ENCODE measurements at regions not wholly inside any gene's neighbourhood (a gene's known extent, or its start where the extent isn't known, plus 50 kb on each side); places are given as distances from the start of the nearest gene placed in this dataset.

- TF ChIP-seq, protein P1, sequence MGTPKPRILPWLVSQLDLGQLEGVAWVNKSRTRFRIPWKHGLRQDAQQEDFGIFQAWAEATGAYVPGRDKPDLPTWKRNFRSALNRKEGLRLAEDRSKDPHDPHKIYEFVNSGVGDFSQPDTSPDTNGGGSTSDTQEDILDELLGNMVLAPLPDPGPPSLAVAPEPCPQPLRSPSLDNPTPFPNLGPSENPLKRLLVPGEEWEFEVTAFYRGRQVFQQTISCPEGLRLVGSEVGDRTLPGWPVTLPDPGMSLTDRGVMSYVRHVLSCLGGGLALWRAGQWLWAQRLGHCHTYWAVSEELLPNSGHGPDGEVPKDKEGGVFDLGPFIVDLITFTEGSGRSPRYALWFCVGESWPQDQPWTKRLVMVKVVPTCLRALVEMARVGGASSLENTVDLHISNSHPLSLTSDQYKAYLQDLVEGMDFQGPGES (IDR thresholded peaks at IDR 0.05; ENCODE audit: low read depth, low read length) = no peak
- TF ChIP-seq FOSL2 (IDR thresholded peaks at IDR 0.05; ENCODE audit: borderline replicate concordance, low read depth) (no peak), JUND (IDR thresholded peaks at IDR 0.05) (no peak), RAD21 (IDR thresholded peaks at IDR 0.05; ENCODE audit: low read length) (no peak), NRF1 (IDR thresholded peaks at IDR 0.05; ENCODE audit: low read depth, low read length) (no peak), GATA2 (CRISPR knock-in tag; IDR thresholded peaks at IDR 0.05) (no peak)
Observed at GRCh38 chr16:59880611-59881010, 1146.5 kb upstream of the GOT2 start (continued).

DNA sequence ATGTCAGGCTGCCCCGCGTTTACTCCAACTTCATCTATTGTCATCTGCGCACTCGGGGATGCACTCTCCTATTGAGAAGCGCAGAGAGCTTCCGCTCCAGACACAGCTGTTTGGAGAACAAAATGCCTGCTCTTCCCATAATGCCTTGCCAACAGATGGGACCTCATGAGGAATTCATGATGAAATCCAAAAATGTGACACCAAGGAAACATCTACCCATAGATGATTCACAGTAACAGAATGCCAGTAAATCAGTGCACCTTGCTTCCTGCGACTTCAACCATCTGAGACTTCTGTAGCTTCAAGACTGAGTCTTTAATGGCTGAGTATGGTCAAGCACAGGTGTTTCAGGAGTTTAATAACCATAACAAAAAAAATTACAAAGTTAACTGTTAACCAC lies 1144.9 kb upstream of the GOT2 start:
- Histone ChIP-seq H3K4me3 (ENCODE audit: low read depth in 2 of 2, low read length in 1 of 2) (no peak overlapping the region), H4K20me1 (ENCODE audit: insufficient read depth) (no peaks in the 10 kb centered on the region), H3K79me2 (ENCODE audit: insufficient read depth) (no peaks in the 10 kb centered on the region), H3K9ac (no peak overlapping the region), H3K9me2 (no peaks in the 10 kb centered on the region; the same call in 1 of the 2 replicates), H3K27ac (ENCODE audit: low read depth in 2 of 2, low read length in 1 of 2) (no peak overlapping the region), H3K36me3 (replicated peaks in 1 of 2; ENCODE audit: control insufficient read depth in 1 of 2, insufficient read depth in 2 of 2, low read length in 1 of 2) (no peaks in the 10 kb centered on the region), H3K4me1 (ENCODE audit: control insufficient read depth in 1 of 2, insufficient read depth in 2 of 2, low read depth in 1 of 2, low read length in 1 of 2) (no peaks in the 10 kb centered on the region), H3K9me3 (no peaks in the 10 kb centered on the region), H3F3A (replicated peaks; ENCODE audit: insufficient read depth) (no peaks in the 10 kb centered on the region), H3K4me2 (no peak overlapping the region), H3K27me3 (ENCODE audit: insufficient read depth) (no peaks in the 10 kb centered on the region), H2AFZ (ENCODE audit: low read depth) (no peak overlapping the region)
- CTCF ChIA-PET = interaction anchor here (1.1 kb wide), 1 partner anchor 21 kb away, joined by 4 read pairs; no protein-coding TSS in a partner anchor
- POLR2A ChIA-PET = no interaction called here
- 77% methylated on average over 7 of the region's 7 CpGs for WGBS (ENCODE audit: low lambda C conversion rate)
- TF ChIP-seq FOXM1 (IDR thresholded peaks at IDR 0.05; ENCODE audit: low read depth) = no peak
- TF ChIP-seq, protein P2, sequence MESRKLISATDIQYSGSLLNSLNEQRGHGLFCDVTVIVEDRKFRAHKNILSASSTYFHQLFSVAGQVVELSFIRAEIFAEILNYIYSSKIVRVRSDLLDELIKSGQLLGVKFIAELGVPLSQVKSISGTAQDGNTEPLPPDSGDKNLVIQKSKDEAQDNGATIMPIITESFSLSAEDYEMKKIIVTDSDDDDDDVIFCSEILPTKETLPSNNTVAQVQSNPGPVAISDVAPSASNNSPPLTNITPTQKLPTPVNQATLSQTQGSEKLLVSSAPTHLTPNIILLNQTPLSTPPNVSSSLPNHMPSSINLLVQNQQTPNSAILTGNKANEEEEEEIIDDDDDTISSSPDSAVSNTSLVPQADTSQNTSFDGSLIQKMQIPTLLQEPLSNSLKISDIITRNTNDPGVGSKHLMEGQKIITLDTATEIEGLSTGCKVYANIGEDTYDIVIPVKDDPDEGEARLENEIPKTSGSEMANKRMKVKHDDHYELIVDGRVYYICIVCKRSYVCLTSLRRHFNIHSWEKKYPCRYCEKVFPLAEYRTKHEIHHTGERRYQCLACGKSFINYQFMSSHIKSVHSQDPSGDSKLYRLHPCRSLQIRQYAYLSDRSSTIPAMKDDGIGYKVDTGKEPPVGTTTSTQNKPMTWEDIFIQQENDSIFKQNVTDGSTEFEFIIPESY (IDR thresholded peaks at IDR 0.05; ENCODE audit: borderline replicate concordance, low read depth) = no peak
- TF ChIP-seq, protein P3, sequence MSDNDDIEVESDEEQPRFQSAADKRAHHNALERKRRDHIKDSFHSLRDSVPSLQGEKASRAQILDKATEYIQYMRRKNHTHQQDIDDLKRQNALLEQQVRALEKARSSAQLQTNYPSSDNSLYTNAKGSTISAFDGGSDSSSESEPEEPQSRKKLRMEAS (IDR thresholded peaks at IDR 0.05; ENCODE audit: low read depth) = no peak
- TF ChIP-seq RXRA (IDR thresholded peaks at IDR 0.05; ENCODE audit: borderline replicate concordance, low read depth) = no peak
- TF ChIP-seq TCF12 (IDR thresholded peaks at IDR 0.05) = no peak
- no peak for TF ChIP-seq USF2 (IDR thresholded peaks at IDR 0.05; ENCODE audit: borderline replicate concordance, low read depth, low read length)
- DNase-seq = no peak

DNA sequence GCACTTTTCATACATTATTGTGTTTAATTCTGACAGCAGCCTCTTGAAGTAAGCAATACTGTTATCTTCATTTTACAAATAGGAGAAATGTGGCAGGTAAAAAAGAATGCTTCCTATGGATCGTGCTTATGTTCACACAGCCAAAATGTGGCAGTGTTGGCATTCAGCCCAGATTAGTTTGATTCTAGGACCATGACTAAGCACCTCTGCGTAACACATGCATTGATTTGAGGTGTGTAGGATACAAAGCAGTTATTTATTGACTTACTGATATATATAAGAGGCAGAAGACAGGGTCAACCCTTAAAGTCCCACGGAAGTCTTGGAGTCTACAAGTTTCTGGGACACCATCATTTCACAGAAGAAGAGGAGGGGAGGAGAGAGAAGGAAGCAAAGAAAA lies 1144.4 kb upstream of the GOT2 start:
- CTCF ChIA-PET = interaction anchor here (1.1 kb wide), 1 partner anchor 22 kb away, joined by 4 read pairs; no protein-coding TSS in a partner anchor
- H3K9ac ChIP-seq = no peak overlapping the region
- DNase-seq = no peak
- no peak overlapping the region for H3K4me3 ChIP-seq (ENCODE audit: low read depth in 2 of 2, low read length in 1 of 2)
- no peaks in the 10 kb centered on the region for H3K9me3 ChIP-seq
- H3K27me3 ChIP-seq (ENCODE audit: insufficient read depth) = no peaks in the 10 kb centered on the region
- no peak overlapping the region for H3K27ac ChIP-seq (ENCODE audit: low read depth in 2 of 2, low read length in 1 of 2)
- H3K4me2 ChIP-seq = no peak overlapping the region
- H4K20me1 ChIP-seq (ENCODE audit: insufficient read depth) = no peaks in the 10 kb centered on the region
- H2AFZ ChIP-seq (ENCODE audit: low read depth) = no peak overlapping the region
- H3K36me3 ChIP-seq (replicated peaks in 1 of 2; ENCODE audit: control insufficient read depth in 1 of 2, insufficient read depth in 2 of 2, low read length in 1 of 2) = no peaks in the 10 kb centered on the region
- H3K4me1 ChIP-seq (ENCODE audit: control insufficient read depth in 1 of 2, insufficient read depth in 2 of 2, low read depth in 1 of 2, low read length in 1 of 2) = no peaks in the 10 kb centered on the region
- POLR2A ChIA-PET = no interaction called here
- no peaks in the 10 kb centered on the region for H3F3A ChIP-seq (replicated peaks; ENCODE audit: insufficient read depth)
- WGBS (ENCODE audit: low lambda C conversion rate) = 11% methylated on average over 3 of the region's 3 CpGs
- no peaks in the 10 kb centered on the region for H3K79me2 ChIP-seq (ENCODE audit: insufficient read depth)
- no peaks in the 10 kb centered on the region; the same call in 1 of the 2 replicates for H3K9me2 ChIP-seq
- TF ChIP-seq REST (IDR thresholded peaks at IDR 0.05; ENCODE audit: low read depth, low read length) (no peak), TAF1 (IDR thresholded peaks at IDR 0.05; ENCODE audit: borderline replicate concordance, low read depth, low read length) (no peak), RCOR1 (IDR thresholded peaks at IDR 0.05; ENCODE audit: low read length) (no peak), PBX3 (IDR thresholded peaks at IDR 0.05) (no peak)
- TF ChIP-seq, protein P1 (IDR thresholded peaks at IDR 0.05; ENCODE audit: low read depth, low read length) = no peak

Data from SK-N-SH (cell line).